HG03575 (cell line): ENCODE measurements at regions not wholly inside any gene's neighbourhood (a gene's known extent, or its start where the extent isn't known, plus 50 kb on each side); places are given as distances from the start of the nearest gene placed in this dataset.

ENCODE experiments used
- ATAC-seq: cut with Tn5 transposase; IDR thresholded peaks from one replicate; pipeline ENCODE4 v1.9.1; 2021; ENCODE audit not compliant: unreplicated experiment, insufficient number of reproducible peaks, low FRiP score; ENCODE audit errors: extremely low read depth

DNA sequence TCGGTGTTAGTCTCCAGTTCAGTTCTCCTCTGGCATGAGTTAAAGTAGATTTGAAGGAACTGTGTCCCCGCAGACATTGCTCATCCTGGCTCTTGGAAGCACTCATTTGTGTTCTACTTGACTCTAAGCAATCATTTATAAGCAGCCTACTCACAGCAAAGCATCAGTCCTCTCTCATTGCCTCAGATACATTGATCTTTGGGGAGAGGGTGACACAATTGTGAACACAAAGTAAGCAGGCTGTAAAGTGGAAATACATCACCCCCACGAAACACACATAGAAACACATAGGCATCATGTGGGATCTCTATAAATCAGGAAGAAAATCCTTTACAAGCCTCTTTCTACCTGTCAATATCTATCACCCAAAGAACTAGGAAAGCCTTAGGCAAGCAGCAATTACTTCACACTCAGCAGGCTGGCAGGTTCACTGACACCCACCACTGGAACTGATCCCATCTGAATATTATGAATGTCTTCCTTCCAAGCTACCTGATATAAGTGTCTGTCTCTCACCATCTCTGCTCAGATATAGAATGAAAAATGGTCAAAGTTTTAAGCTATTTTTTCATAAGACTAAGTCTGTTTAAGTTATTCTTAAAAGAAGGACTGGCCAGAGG lies 675.8 kb downstream of the HACE1 start:
- no peak for ATAC-seq

DNA sequence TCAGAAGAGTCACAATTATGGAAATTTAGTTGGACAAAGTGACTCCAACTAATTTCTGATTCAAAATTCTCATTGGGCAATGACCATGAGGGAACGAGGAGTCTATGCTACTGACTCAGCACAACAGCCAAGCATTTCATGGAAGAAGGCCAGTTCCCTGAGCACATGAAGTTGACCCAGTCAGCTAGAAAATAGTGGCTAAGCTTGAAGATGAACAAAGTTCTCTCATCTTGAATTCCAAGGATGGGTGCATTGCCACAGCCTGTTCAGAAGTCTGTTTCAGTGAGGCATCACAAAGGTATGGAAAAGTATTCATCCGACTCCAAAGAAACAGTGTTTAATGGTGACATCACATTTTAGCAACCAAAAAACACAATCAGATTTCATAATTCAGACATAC lies 676.9 kb downstream of the HACE1 start:
- no peak for ATAC-seq

DNA sequence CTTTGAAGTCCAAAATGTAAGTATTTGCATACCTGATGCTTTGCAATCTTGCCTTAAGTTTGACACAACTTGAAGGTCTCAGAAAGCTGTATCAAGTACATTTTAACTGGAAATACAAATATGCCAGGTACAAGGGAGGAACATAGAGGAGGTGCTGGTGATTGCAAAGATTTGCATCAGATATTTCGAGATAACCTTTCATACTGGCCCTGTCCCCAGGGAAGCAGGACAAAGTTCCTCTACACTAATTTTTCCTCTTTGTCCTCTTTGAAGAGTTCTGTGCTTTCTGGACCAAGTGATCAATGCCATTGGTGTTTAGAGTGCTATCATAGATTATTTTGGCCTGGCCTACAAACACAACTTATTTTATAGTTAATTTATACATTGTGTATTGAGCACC lies 686.1 kb downstream of the HACE1 start:
- ATAC-seq = no peak

DNA sequence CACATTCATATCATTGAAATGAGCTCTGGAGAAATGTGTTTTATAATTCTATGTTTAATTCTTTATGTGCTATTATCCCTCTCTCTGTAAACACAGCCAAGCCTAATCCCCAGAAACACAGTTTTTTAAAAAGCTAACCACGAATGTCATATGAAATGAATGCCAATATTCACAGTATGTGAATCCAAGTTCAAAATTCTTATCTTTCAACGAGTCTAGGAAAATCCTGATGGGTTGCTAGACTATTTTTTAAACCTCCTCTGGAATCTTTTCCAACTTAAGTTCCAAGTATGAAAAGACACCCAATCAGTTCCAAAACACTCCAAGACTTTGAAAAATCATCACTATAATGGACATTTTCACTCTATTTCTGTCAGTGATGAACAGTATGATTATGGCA lies 689.3 kb downstream of the HACE1 start:
- no peak for ATAC-seq

DNA sequence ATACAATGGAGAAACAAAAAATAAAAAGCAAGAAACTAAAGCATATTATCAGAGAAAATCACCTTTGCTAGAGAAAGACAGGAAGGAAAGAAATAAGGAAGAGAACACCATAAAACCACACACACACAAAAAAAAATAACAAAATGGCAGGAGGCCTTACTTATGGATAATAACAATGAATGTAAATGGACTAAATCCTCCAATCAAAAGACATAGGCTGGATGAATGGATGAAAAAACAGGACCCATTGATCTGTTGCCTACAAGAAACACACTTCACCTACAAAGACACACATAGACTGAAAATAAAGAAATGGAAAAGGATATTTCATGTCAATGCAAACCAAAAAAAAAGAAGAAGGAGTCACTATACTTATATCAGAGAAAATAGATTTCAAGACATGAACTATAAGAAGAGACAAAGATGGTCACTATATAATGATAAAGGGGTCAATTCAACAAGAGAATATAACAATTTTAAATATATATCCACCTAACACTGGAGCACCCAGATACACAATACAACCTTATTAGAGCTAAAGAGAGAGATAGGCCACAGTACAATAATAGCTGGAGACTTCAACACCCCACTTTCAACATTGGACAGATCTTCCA lies 693.6 kb downstream of the HACE1 start:
- ATAC-seq = no peak

DNA sequence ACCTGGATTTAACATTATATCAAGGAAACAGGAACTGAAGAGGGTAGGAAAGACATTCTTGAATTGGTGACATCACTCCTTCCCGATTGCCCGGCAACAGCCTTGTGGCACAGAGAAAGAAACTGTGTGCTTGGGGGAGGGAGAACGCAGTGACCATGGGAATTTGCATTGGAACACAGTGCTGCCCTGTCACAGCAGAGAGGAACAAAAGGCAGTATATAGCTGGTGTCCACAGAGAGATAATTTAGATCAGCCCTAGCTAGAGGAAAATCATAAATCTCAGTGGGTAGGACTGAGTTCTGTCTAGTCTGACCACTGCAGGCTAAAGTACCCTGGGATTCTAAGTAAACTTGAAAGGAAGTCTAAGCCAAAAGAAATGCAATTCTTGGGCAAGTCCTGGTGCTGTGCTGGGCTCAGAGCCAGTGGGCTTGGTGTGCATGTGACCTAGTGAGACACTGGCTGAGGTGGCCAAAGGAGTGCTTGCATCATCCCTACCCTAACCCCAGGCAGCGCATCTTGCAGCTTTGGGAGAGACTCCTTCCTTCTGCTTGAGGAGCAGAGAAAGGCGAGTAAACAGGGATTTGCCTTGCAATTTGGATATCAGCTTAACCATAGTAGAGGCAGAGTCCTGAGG lies 697.6 kb downstream of the HACE1 start:
- ATAC-seq = no peak

DNA sequence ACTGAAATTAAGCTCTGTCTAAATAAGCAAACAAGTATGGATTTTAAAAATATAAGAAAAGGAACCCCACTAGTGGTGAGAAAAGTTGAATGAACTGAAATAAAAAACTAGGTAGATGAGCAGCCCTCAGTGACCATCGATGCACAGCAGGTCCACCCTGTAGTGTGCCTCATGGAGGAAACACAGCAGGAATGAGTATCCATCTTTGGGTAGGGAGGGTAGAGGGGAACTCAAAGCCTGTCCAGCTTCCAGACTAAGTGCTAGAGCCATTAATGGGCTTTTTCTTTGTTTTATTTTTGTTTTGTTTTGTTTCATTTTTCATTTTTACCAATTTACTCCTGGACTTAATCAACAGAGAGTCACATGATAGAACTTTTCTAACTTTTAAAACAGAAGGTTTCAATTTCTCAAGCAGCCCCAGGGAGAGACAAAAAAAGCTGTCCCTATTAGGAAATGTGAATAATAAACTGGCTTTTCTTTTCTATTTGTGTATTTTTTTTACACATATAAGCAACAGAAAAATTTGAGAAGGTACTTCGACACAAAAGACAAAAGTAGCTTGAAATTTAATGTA lies 700.6 kb downstream of the HACE1 start:
- no peak for ATAC-seq

DNA sequence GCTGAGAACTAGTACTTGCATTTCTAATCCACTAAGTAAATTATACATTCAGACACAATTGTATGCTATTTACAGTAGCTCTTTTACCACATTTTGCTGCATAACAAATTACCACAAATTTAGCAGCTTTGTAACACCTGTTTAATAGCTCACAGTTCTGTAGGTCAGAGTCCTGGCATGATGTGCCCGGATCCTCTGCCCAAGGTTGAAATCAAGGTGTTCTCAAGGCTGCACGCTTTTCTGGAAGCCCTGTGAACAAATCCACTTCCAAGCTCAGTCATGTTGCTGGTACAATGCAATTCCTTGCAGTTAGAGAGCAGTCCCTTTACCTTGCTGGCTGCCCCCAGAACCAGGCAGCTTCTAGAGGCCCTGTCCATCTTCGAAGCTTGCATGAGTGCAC lies 716.0 kb downstream of the HACE1 start:
- no peak for ATAC-seq

DNA sequence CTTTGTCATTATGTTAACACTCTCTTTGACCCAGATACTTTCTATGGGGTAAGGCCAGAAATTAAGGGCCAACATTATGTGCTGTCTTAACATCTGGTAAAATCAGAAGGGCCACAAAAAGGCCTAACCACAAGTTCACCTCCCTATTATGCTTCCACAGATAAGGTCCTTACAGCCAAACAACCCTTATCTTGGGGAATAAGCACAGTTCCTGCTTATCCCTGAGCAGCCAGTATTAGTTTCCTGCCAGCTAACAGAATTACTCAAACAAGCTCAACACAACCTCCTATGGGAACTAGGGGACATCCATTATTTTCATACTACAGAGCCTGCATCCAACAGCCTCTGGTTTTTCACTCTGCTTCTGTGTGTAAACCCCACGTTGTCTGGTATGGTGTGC lies 724.8 kb downstream of the HACE1 start:
- no peak for ATAC-seq

DNA sequence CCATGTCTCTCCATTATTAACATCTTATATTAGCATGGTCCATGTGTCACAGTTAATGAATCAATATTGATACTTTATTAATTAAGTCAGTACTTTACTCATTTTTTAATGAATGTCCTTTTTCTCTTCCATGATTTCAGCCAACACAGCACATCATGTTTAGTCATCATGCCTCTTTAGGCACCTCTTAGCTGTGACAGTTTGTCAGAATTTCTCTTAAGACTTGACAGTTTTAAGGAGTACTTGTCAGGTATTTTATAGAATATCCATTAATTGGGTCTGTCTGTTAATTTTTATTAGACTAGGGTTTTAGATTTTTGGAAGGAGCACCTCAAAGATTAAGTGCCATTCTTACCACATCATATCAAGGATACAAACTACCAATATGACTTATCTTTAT lies 729.4 kb downstream of the HACE1 start:
- no peak for ATAC-seq

DNA sequence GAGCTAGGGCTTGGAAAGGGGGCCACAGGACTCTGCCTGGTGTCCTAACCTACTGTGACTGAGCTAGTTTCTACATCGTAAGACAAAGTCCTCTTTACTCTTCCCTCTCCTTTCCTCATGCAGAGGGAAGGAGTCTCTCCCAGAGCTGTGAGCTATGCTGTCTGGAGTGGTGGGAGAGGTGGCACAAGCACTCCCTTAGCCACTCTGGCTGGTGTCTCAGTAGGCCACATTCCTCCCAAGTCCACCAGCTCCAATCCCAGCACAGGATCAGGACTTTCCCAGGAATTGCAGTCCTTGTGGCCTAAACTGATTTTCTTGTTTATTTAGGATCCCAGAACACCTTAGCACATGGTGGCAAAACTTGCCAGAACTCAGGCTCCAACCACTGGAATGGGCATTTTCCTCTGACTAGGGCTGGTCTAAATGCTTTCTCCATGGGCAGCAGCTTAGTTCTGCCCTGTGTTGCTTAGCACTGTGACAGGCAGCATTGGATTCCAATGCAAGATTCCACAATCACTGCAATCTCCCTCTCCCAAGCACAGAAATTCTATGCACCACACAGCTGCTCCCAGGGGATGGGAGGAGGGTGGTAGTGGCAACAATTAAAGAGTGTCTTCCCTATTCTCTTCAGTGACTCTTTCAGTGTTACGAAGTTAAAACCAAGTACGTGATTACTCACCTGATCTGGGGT lies 733.3 kb downstream of the HACE1 start:
- ATAC-seq = no peak

DNA sequence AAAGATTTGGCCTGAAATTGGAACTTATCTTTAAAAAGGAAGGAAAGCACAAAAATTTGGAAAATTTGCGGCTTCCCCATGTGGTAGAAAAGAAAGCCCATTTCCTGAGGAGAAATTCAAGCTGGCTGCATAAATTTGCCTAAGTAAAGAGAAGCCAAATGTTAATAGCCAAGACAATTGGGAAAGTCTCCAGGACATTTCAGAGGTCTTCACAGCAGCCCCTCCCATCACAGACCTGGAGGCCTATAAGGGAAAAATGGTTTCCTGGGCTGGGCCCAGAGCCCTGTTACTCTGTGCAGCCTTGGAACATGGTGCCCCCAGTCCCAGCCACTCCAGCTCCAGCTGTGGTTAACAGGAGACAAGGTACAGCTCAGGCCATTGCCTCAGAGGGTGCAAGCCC lies 736.5 kb downstream of the HACE1 start:
- ATAC-seq = no peak

DNA sequence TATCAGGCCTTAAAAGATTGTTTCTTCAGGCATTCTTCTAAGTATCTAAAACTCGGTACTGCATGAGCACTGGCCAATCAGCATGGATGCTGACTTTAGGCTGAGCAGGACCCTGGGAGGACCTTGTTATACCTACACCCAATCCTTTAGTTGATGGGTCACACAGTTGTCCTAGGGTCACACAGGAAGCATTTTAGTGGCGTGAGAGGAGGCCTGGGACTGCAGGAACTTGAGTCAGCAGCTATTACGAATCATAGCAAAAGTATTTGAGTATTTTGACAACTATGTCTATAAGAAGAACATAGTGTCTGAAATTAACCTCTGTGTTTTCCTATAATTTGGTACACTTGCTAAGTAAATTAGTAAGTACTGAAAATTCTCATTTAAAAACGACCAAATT lies 741.4 kb downstream of the HACE1 start:
- no peak for ATAC-seq

DNA sequence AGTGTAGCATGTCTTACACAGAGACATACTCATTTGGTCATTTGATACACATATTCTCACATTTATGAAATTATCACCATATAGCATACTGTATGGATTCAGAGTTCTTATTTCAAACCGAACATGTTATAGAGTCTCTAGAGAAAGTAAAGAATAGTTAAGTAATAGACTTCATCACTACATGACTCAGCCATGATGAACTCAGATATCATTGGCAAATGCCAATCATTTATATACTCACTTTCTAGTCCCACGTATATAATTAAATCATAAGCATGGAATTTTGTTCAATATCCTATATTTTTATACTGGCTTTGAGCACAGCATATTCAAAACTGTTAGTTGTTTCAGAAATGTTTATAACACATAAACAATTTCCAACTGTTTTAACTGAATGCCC lies 749.9 kb downstream of the HACE1 start:
- no peak for ATAC-seq

DNA sequence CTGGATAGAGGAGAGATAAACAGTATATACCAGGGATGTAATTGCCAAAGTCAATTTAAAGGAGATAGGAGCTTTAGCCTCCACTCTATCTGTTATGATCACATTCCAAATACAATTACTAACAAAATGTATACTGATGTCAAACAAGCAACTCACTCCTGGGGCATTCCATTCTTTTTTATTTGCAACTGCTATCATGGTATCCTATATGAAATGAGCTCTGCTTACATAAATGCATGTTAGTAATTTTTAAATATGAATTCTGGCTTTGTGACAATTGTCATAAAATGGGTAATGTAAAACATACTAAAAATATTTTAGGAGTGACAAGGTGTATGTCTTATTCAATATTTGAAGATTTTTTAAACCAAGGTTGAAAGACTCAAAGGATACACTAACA lies 751.1 kb downstream of the HACE1 start:
- no peak for ATAC-seq

DNA sequence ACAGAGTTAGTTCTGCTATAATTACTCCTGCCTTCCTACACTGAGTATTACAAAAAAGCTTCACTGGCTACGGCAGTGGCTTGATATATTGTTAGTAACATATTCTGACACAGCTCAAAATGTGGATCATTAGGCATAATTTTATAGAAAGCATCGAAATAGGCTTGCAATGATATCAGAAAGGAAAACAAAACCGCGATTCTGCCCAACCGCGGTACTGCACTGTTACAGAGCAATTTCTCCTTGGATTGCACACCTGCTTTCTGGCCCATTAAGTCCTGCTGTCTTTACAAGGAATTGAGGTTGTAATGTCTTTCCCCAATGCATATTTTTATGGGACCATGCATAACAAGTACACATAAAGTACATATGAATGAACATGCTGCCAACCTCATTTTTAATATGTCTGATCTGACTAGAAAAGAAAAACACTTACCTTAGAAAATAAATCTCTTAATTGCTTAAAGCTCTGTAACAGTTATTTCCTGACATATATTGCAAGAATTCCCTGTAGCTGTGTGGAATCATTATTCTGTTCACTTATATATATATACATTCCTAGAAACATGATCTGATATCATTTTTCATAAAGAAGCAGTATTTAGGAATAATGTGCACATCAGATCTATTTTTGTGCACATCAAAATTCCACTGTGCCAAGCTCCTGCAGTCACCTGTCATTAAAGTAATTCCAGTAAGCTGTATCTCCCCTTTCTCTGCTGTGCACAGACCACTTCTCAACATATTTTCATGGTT lies 763.9 kb downstream of the HACE1 start:
- ATAC-seq = no peak

DNA sequence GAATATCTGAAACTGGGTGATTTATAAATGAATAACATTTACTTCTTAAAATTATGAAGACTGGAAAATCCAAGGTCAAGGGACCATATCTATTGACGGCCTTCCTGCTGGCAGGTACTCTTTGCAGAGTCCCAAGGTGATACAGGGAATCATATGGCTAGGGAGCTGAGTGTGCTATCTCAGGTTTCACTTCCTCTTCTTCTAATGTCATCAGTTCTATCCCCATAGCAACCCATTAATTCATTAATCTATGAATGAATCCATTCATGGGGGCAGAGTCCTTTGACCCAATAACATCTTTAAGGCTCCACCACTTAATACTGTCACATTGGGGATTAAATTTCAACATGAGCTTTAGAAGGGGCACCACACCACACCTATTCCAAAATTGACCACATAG lies 772.0 kb downstream of the HACE1 start:
- no peak for ATAC-seq

DNA sequence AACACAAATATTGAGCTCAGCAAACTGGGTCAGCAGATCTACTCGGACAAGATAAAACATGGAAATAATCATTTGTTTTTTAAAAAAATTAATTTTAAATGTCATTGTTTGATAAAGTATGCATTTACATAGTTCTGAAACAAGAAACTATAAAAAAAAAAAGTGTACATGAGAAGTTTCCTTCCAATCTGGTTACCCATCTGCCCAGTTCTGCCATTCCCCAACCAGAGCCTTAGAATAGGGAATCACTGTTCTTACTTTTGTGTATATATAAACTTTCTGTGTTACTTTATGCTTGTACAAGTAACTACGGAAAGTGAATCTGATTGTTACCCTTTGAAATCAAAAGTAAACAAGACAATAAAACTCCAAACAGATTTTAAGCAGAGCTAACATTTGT lies 791.4 kb downstream of the HACE1 start:
- ATAC-seq = no peak

DNA sequence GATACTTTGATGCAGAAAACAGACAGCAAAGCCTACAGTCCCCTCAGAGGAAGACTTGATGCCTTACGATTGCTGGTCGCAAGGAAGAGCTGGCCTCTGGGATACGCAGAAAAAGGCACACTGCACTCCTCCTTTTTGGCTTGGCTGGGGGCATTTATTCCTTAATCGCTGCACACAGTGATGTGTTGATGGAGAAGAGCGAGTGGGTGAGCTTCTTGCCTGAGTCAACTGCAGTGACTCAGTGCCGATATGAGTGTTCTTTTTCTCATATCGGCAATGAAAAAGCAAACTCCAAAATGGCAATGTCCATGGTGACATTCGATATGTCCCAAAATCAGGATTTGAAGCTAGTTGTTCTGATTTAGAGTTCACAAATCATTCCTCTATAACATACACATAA lies 794.8 kb downstream of the HACE1 start:
- no peak for ATAC-seq
